ENCODE measurements at regions not wholly inside any gene's neighbourhood (a gene's known extent, or its start where the extent isn't known, plus 50 kb on each side); places are given as distances from the start of the nearest gene placed in this dataset.
"Not testable (repeated sequence)": the region's sequence is repeated elsewhere in the genome, so short reads cannot be mapped to it uniquely, and the experiment has no call there.

GRCh38 chr7:32691965-32692815 lies 196.9 kb downstream of the AVL9 start:
- TF ChIP-seq EZH2 (IDR thresholded peaks at IDR 0.05; ENCODE audit: borderline replicate concordance, low read length): not testable (repeated sequence)
- peak; percentile 56; the same call in 1 of the 2 replicates for TF ChIP-seq CTCF (IDR thresholded peaks at IDR 0.05; ENCODE audit: low read length)
